ENCODE measurements at regions not wholly inside any gene's neighbourhood (a gene's known extent, or its start where the extent isn't known, plus 50 kb on each side); places are given as distances from the start of the nearest gene placed in this dataset.
A peak's percentile ranks its signal among the peaks of the same experiment; 100 is the strongest.

- no peak for DNase-seq
Observed at GRCh38 chr2:144707736-144708326, 187.9 kb upstream of the ZEB2 start.

DNA sequence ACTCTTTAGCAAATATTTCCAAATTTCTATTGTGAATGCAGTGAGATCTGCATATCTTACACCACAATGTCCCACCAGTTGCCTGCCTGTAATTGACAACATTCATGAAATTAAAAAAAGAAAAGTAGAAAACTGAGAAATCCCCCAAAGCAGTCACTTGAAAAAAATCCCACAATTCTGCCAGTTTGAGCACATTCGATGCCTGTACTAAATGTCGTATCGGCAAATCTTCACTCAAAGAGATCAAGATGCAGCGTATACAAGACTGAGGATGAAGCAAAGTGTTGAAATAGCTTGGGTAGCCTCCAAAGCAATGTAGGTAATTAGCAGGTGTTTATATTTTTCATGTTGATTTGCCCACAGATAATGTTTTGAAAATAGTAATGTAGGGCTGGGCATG is 186.7 kb upstream of the ZEB2 start:
- no peak for DNase-seq

DNA sequence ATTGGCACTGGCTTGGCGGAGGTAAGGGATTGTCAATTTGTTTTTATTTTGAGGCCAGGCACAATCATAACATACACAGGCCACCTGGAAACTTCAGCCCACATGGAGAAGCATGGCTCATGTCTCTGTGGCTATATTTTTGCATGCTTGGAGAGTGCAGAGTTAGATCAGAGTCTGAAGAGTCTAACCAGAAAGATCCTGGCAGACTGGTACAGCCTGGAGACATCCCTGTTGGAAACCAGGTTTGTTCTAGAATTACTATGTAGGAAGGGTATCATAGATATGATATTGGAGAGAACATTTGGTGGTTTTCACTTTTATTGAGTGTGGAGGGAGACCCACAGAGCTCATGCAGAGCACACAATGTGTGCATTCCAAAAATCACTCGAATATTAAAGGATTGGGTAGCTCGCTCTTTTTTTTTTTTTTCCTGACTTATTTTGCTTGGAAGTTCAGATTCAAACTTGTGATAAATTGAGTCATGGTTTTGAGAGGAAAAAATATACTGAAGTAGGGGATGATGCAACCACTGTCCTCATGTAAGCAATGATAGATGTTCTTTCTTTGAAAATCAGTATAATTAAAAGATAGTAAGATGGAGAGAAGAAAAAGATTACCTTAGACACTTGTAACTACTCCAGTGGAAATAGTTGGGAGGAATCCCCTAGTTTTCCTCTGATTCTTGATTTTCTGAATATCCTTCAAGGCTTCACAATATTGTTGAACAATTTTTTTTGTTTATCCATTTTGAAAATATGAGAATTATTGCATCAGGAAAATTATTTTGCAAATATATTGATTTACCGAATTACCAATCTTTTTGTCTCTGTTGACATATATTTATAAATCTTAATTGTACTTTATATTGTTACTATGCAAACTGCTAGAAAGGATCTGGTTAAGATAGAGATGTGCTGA is 185.7 kb upstream of the ZEB2 start:
- no peak for DNase-seq

- no peak for DNase-seq
Observed at GRCh38 chr2:144704709-144705095, 184.8 kb upstream of the ZEB2 start.

GRCh38 chr2:144703852-144704708 is 184.2 kb upstream of the ZEB2 start:
- DNase-seq = peak; percentile 86

DNA sequence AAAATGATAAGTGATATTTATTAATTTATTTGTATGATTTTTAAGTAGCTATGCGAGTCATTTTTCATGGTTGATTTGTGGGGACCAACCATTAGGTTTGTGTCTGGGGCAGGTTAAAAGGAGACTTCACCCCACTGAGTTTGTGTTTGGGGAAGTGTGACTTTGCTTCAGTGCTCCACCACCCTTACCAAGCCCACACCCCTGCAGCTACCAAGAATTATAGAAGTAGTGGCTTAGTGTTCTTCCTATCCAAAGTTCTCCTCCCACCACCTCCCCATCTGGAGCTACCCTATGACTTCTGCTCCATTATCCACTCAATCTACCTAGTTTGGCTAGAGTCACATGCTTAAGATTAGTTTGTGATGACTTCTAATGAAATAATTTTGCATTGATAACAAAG is 182.1 kb upstream of the ZEB2 start:
- peak; percentile 56 for DNase-seq

GRCh38 chr2:144701259-144701658 is 181.3 kb upstream of the ZEB2 start:
- no peak for DNase-seq

GRCh38 chr2:144698156-144698555 is 178.2 kb upstream of the ZEB2 start:
- DNase-seq = no peak

DNA sequence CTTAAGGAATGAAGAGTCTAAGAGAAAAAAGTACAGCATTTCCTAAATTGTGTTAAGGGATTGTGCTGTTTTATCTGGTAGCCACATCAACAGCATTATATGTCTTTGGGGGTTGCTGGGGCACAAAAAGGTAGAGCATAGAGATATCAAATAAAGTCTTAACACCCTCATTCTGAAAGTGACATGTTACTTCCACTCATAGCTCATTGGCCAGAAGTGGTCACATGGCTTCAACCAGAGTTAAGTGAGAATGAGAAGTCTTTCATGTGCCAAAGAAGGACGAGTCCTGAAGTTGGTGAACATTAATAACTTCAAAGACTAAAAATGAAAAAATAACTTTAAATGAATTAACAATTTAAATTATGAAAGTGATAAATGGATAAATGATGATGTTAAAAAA is 175.7 kb upstream of the ZEB2 start:
- no peak for DNase-seq

- no peak for DNase-seq
Observed at GRCh38 chr2:144694456-144694855, 174.5 kb upstream of the ZEB2 start.

DNA sequence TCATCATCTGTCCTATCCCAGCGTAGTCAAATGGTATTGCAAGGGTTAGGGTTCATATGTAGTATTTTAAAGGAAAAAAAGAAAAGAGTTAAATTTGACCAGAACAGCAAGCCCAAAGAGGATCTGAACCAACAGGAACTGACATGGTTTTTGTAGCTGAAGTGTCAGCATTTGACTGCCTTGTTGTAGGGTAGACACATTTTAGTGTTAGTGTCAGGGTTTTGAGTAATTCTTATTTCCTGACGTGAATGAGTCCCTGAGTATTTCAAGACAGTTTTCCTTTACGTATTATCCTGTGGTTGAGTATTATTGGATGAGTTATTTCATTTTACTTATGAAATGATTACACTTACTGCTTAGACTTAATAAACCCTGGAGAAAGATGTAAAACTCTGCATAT is 173.3 kb upstream of the ZEB2 start:
- DNase-seq = no peak

DNA sequence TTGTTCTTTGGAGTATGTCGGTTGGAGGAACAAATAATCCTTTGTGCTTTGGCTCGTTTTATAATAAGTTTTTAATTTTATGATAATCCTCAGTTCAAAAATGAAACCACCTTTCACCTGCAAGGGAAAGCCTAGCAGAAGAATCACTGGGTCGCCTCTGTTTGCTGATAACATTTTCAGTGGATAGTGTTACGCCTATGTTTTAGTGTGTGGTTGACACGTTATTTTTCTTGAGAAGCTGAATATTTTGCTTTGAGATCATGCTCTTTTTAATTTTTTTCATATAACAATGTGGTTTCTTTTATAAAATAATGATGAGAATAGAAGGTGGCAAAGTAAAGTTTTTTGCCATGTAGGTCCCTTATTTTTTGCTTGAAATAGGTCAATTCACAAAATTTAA is 172.7 kb upstream of the ZEB2 start:
- DNase-seq = no peak

- DNase-seq = no peak
Observed at GRCh38 chr2:144690771-144691170, 170.9 kb upstream of the ZEB2 start.

DNA sequence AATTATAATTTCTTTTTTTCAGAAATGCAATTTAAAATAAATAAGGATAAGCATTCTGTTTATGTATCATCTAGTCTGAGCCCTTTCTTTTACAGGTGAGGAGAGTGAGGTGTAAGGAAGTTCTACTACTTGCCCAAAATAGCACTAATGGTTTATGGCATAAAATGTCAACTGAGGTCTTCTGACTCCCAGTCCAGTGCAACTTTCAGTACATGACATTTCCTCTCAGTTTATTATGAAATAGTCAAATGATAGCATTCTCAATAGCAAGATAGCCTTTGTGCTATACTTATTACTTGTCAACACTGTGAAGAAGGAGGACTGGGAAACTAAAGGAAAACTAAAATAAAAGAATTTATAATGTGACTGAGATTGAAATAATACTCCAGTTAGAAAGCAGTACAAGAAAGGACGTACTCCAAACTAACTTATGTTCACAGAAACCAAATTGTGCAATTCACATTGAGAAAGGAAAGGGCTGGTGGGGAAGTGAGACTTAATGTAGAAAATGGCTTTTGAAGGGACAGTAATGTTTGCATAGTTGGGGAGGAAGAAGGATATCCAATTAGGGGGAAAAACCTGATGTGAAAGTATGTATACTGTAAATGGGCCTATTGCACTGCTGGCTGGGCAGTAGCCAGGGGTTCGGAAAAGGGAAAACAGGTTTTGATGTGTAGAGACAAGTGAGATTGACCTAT is 166.7 kb upstream of the ZEB2 start:
- no peak for DNase-seq

- no peak for DNase-seq
Observed at GRCh38 chr2:144683966-144684365, 164.0 kb upstream of the ZEB2 start.

DNA sequence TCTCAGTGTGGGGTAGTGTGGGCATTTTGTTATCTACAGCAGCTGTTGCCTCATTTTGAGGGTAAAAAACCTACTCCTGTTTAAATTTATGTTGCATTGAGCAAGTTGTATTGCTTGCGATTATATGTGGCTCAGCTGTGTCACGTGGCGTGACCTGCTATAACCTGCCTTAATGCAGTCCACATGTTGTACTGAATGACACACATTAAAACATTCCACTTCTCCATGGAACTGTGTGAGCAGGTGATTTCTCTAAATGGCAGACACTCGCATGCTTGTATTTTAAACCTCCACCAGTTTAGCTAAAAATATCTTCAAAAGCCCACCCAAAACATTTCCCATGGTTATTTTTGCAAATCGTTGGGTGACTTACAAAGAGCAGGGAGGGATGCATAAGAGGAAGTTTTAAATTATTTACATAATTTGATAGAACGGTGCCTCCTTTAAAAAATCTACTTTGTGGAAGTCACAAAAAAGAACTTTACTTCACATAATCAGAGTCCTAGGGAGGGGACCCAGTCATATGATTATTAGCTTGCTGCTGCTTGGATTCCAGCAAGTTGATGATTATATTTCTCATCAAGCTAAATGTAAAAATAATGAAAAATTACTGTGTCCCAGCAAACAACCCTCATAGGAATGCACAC is 163.3 kb upstream of the ZEB2 start:
- peak; percentile 53 for DNase-seq

GRCh38 chr2:144682248-144682647 is 162.3 kb upstream of the ZEB2 start:
- DNase-seq = peak; percentile 68

DNA sequence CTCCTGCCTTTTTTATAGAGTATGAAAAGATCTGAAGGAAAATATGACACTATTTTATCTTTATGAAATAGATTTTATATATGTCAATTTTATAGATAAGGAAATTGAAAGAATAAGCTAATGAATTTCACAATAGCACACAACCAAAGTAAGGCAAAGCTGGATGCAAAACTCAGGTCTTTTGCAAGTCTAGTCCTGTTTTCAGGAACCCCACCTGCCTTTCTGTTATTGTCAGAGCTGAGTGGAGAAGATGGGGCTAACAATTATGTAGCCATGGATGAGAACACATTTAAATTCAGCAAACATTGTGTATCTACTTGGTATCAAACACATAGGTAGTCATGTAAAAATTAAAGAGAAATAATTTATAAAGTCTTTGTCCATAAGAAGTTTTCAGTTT is 161.5 kb upstream of the ZEB2 start:
- no peak for DNase-seq

DNA sequence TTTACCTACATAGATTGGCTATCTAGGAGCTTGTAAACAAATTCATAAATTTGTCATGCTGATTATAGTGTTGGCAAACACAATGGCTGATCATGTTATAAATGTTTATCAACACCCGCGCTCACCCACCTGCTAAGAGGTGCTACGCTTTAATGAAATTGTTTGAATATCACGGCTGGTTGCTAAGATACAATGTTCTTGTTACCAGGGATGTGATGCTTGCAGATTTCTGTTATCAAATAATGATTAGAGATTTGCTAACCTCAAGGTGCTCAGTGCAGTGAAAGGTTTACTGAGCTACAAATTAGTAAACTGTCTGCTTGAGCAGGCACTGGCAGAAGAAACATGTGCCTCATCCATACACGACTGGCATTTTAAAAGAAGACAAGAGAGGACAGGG is 160.0 kb upstream of the ZEB2 start:
- DNase-seq = no peak

DNA sequence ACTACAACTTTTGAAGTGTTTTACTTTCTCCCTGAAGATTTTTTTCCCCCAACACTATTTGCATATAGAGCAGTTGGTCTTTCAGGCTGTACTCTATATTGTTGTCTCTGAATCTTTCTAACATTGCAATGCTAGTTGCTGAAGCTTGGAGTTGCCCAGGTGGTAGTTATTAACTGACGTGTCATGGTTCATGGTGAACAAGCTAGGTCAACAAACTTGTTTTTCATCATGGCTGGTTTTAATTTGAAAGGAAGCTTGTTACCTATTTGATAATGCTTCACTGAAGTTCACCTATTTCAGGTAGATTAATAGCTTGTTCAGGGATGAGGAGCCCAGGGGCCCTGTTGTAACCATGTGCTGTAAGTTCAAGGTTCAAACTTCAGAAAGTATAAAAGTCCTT is 158.8 kb upstream of the ZEB2 start:
- DNase-seq = no peak

GRCh38 chr2:144675731-144676130 is 155.8 kb upstream of the ZEB2 start:
- DNase-seq = no peak

- no peak for DNase-seq
Observed at GRCh38 chr2:144675331-144675730, 155.4 kb upstream of the ZEB2 start.

GRCh38 chr2:144674071-144674470 is 154.2 kb upstream of the ZEB2 start:
- no peak for DNase-seq
